ENCODE measurements at regions not wholly inside any gene's neighbourhood (a gene's known extent, or its start where the extent isn't known, plus 50 kb on each side); places are given as distances from the start of the nearest gene placed in this dataset.
A peak's percentile ranks its signal among the peaks of the same experiment; 100 is the strongest.

DNA sequence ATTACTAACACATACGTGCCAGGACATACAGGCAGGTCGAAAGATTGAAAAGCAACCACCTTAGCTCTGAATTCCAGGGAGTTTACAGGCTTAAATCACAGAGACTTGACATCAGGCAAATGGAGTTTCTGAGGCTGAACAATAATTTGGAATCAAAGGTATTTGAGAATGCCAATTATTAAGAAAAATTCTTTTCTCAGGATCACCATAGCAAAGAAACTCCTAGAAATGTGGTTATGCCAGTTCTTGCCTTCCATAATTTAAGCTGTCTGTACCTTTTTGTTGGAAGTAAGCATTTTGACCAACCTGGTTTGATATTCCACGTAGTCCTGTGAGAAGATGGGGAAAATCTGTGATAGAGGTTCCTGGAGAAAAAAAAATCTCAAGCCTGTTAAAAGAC, 312.4 kb upstream of the SMARCA2 start:
- no peak for ATAC-seq
- Histone ChIP-seq H3K27me3 (no peaks in the 10 kb centered on the region), H3K27ac (no peak overlapping the region), H3K4me3 (no peak overlapping the region), H3K36me3 (no peaks in the 10 kb centered on the region), H3K4me1 (no peaks in the 10 kb centered on the region), H3K9me3 (no peaks in the 10 kb centered on the region)
- intact Hi-C loops (cut with DNase I): no loop called here
- DNase-seq: no peak
- TF ChIP-seq, protein P1, sequence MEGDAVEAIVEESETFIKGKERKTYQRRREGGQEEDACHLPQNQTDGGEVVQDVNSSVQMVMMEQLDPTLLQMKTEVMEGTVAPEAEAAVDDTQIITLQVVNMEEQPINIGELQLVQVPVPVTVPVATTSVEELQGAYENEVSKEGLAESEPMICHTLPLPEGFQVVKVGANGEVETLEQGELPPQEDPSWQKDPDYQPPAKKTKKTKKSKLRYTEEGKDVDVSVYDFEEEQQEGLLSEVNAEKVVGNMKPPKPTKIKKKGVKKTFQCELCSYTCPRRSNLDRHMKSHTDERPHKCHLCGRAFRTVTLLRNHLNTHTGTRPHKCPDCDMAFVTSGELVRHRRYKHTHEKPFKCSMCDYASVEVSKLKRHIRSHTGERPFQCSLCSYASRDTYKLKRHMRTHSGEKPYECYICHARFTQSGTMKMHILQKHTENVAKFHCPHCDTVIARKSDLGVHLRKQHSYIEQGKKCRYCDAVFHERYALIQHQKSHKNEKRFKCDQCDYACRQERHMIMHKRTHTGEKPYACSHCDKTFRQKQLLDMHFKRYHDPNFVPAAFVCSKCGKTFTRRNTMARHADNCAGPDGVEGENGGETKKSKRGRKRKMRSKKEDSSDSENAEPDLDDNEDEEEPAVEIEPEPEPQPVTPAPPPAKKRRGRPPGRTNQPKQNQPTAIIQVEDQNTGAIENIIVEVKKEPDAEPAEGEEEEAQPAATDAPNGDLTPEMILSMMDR (IDR thresholded peaks at IDR 0.05): no peak

DNA sequence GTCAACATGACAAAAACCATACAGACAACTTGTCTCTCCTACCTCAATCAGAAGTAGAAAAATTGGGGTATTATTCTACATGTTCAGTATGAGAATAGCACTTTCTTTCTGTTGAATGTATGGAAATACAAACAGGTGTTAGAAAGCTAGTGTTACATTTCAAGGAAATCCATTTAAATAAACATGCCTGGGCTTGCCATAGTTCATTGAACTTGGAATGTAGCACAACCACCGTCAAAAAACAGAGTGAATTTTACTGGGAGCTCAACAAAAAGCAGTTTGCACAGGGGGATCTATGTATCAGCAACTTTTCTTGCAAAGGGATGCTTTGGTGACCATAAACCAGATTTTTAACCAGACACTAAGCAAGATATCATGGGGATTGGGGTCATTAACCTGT, 307.9 kb upstream of the SMARCA2 start:
- ATAC-seq (no peak), DNase-seq (no peak)
- Histone ChIP-seq H3K27me3 (no peaks in the 10 kb centered on the region), H3K4me1 (no peaks in the 10 kb centered on the region), H3K4me3 (no peak overlapping the region), H3K27ac (no peak overlapping the region), H3K9me3 (no peaks in the 10 kb centered on the region), H3K36me3 (no peaks in the 10 kb centered on the region)
- TF ChIP-seq, protein P1 (IDR thresholded peaks at IDR 0.05): no peak
- intact Hi-C loops (cut with DNase I): no loop called here

DNA sequence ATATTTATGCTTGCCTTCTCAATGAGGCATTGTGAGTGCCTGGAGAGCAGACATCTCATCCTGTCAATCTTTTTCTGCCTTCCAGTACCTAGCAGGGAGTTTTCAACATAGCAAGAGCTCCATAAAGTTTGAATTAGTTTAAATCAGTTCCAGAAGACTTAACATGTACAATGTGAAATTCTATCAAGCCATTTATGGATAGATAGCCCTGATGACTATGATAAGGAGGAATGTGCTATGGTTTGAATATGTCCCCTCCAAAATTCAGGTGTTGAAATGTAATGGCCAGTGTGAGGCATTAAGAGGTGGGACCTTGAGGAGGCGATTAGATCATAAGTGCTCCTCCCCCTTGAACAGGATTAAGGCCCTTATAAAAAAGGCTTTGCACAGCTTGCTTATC, 306.9 kb upstream of the SMARCA2 start:
- Histone ChIP-seq H3K4me3 (no peak overlapping the region), H3K36me3 (no peaks in the 10 kb centered on the region), H3K27ac (no peak overlapping the region), H3K9me3 (no peaks in the 10 kb centered on the region), H3K27me3 (no peaks in the 10 kb centered on the region), H3K4me1 (no peaks in the 10 kb centered on the region)
- intact Hi-C loops (cut with DNase I): no loop called here
- ATAC-seq: no peak
- no peak for DNase-seq
- TF ChIP-seq, protein P1 (IDR thresholded peaks at IDR 0.05): no peak

DNA sequence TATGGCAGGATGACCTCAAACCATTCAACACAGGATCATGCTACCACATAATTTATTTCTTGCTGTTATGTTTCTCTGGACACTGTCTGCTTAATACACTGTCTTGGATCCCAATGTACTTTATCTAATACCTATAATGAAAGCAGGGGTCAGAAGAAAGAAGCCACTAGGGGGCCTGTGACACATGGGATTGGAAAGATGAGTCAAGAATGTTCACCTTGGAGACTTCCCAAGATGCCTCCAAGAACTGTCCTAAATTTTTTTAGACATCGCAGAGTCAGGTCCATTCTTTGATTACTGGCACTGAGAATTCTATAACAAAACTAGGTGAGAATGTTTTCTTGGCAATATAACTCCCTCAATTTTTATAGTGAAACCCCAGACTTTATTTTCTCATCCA, 305.8 kb upstream of the SMARCA2 start:
- TF ChIP-seq, protein P1 (IDR thresholded peaks at IDR 0.05): peak in 1 of 2 donors; percentile 19
- H3K4me3 ChIP-seq: no peak overlapping the region
- H3K27me3 ChIP-seq: no peaks in the 10 kb centered on the region
- DNase-seq (no peak), ATAC-seq (no peak)
- intact Hi-C loops (cut with DNase I): no loop called here
- H3K36me3 ChIP-seq: no peaks in the 10 kb centered on the region
- no peaks in the 10 kb centered on the region for H3K4me1 ChIP-seq
- no peak overlapping the region for H3K27ac ChIP-seq
- H3K9me3 ChIP-seq: no peaks in the 10 kb centered on the region

DNA sequence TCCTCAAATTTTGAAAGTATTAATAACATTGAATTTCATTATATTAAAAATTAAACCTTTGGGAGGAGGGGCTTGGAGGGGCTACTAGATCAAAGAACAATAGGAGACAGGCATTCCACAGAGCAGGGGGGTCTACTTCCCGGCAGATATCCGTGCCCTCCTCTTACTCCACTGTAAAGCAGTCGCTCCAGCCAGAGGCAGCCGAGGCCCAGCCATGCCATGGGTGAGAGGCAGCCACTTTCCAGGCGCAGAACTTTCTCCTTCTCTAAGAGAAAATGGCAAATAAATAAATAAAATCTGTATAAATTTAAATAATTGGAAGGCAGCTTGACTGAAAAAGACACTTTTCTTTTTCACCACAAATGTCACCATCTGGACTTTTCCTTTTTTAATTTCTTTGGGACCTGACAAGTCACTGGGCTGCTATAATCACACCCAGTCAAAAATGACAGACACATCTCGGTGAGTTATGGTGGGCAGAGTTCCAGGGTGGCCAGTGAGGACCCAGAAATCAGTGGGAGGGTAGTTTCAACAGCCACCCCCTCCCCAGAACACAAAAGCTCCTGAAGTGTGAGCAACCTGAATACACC, 302.2 kb upstream of the SMARCA2 start:
- DNase-seq (peak in 1 of 4 donors; percentile 66), ATAC-seq (no peak)
- no peak overlapping the region for H3K4me3 ChIP-seq
- no peaks in the 10 kb centered on the region for H3K36me3 ChIP-seq
- no peaks in the 10 kb centered on the region for H3K27me3 ChIP-seq
- intact Hi-C loops (cut with DNase I): no loop called here
- no peaks in the 10 kb centered on the region for H3K9me3 ChIP-seq
- TF ChIP-seq, protein P1 (IDR thresholded peaks at IDR 0.05): no peak
- no peaks in the 10 kb centered on the region for H3K4me1 ChIP-seq
- no peak overlapping the region for H3K27ac ChIP-seq

All from left lung (tissue), 4 donors.